ENCODE measurements at regions not wholly inside any gene's neighbourhood (a gene's known extent, or its start where the extent isn't known, plus 50 kb on each side); places are given as distances from the start of the nearest gene placed in this dataset.
"Not testable (repeated sequence)": the region's sequence is repeated elsewhere in the genome, so short reads cannot be mapped to it uniquely, and the experiment has no call there.

DNA sequence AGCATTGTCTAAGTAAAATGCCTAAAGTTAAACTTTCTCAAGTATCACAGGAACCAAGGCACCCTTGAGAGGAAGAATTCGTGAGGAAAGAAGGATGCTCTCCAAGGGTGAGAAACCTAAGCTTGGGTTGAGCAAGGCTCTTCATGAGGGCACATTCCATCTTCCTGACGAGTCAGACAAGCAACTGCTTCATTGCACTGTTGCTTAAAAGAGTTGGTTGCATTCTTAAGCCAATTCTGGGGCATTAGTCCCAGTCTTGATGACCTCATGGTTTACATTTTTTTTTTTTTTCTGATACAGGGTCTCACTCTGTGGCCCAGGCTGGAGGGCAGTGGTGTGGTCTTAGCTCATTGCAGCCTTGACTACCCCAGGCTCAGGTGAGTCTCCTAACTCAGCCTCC, 237.5 kb downstream of the ACTR3 start:
- H3K27ac ChIP-seq: no peak overlapping the region
- DNase-seq (ENCODE audit: low read depth, low spot score): peak; percentile 3

DNA sequence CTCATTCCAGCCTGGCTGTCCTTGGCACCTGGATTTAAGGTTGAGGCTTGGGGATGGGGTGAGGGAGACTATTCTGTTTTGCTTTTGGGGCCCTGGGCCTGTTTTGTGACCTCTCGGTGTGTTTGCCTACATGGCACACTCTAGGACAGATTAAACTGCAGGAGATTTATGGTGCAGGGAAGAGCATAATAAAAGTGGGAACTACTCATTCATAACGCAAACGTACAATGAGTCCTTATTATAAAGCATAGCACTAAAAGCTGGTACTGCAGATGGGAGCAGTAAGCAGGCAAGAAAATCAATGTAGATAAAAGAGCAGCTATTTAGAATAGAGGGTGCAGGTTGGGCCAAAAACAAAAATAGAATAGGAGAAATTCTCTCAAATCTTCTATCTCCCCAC, 238.4 kb downstream of the ACTR3 start:
- no peak for DNase-seq (ENCODE audit: low read depth, low spot score)
- H3K27ac ChIP-seq: no peak overlapping the region

DNA sequence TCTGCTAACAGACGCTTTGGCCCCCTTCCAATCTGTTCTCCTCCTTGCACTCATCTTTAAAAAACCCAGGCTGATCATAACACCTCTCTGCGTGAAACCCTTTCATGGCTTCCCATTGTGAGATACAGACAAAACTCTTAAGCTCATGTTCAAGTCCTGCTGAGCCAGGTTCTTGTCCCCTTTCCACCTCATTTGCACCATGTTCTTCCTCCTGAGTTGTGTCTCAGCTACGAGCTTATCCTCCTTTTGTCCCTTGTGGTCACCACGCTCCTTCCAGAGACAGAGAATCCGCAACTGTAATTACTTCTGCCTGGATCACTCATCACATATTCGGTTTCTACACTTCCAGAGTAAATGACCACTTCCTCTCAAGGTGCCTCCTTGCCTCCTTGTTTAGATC, 238.8 kb downstream of the ACTR3 start:
- DNase-seq (ENCODE audit: low read depth, low spot score): no peak
- no peak overlapping the region for H3K27ac ChIP-seq

DNA sequence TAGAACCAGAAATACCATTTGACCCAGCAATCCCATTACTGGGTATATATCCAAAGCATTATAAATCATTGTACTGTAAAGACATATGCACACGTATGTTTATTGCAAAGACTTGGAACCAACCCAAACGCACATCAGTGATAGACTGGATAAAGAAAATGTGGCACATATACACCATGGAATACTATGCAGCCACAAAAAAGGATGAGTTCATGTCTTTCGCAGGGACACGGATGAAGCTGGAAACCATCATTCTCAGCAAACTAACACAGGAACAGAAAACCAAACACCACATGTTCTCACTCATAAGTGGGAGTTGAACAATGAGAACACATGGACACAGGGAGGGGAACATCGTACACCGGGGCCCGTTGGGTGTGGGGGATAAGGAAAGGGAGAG, 242.2 kb downstream of the ACTR3 start:
- DNase-seq (ENCODE audit: low read depth, low spot score); H3K27ac ChIP-seq: not testable (repeated sequence)

DNA sequence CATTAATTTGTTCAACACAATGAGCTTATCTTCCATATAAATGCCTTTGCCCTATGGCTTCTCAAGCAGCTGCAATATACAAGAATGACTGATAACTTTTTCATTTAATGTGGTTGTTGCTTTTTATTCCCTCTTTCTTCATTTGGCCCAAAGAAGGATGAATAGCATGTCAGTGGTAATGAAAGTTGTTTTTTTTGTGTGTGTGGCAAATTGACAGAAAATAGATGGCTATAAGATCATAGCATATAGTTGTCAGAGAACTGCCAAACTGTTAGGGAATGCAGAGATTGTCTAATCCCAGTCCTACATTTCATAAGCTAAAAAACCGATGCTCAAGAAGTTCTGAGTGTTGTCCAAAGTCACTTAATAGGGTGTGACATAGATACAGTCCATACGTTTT, 244.3 kb downstream of the ACTR3 start:
- no peak for DNase-seq (ENCODE audit: low read depth, low spot score)
- H3K27ac ChIP-seq: no peak overlapping the region

DNA sequence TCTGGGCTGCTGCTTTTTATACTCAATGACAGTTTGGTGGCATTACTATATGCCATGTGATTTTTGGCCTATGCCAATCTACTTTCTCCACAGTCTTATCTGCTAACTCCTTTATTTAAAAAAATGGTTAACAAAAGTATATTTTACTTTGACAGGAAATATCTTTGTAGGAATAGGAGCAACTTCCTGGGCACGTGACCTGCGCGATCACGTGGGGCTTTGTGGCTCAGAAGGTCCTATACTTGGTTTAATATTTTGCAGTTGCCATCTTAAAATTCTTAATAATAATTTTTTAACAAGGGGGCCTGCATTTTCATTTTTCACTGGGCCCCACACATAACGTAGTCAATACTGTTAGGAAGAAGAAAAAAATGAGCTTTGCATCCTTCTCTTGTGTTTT, 249.7 kb downstream of the ACTR3 start:
- DNase-seq (ENCODE audit: low read depth, low spot score): no peak
- H3K27ac ChIP-seq: no peak overlapping the region

DNA sequence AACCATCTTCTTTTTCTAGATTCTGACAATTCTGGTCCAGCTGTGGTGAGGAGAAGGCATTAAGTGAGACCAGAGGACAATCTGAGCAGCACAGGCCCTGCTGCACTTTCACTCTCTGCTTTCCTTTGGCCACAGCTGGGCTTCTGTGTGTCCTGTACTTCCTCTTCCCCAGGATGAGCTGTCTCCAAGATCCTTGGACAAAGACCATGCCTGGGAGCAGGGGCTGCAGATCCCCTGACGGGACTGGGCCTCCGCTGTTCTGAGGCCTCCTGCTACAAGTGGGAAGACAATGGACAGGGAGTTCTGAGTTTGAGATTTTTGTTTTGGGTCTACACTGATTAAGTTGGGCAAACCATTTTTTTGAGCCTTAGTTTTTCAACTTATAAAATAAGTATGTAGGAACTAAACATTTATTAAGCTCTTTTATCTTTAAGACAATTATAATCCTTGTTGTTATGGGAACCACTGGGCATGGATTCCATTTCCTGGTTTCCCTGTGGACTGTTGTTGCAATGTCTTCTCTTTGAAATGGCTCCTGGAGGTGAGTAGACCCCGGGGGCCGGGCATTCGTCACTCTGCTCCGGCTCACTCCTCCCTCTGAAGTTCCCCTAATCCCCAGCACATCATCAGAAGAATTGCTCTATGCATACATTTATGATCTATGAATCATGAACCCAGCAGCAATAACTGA, 266.6 kb downstream of the ACTR3 start:
- DNase-seq (ENCODE audit: low read depth, low spot score): no peak
- H3K27ac ChIP-seq: no peak overlapping the region

DNA sequence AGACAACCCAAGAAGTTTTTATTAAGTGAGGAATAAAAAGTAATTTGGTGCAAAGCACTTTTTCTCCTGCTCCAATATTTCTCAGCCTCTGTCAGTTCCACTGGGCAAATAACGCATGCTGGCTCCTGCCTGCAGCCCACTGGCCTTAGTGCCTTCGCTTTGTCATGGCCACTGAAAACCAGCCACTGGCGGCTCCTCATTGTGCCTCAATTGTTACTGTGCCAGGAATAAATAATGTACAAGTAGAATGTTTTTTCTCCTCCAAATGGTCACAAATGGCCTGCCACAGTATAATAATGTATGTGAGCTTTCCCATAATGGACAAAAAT, 267.1 kb downstream of the ACTR3 start:
- no peak overlapping the region for H3K27ac ChIP-seq
- DNase-seq (ENCODE audit: low read depth, low spot score): no peak

DNA sequence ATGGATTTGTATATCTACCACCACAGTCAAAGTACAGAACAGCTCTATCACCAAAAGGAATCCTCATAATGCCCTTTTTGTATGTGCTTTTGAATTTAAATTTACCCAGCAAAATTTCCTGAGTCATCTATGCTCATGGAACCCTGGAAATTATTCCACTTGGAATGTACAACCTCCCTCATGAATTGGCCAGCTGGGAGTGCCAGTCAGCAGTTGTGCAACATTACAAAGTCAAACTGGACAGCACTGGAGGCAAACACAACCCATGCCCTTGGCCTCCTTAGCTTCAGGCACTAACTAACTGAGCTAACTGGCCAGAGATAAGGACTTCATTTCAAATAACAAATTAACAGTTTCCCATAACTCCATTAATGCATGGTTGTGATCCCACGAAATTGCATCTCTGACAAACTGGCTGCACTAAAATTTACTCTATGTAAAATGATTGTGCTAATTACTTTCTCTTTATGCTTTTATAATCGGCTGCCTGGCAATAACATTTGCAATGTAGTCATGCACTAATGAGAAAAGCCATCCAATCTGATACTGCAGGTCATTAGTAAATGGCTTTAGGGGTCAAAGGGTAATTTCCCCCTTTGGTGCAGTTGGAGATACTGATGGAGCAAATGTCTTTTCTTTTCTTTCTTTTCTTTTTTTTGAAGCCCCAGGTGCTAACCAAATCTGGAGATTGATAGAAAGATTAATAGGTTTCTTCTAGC, 270.5 kb downstream of the ACTR3 start:
- no peak overlapping the region for H3K27ac ChIP-seq
- no peak for DNase-seq (ENCODE audit: low read depth, low spot score)

DNA sequence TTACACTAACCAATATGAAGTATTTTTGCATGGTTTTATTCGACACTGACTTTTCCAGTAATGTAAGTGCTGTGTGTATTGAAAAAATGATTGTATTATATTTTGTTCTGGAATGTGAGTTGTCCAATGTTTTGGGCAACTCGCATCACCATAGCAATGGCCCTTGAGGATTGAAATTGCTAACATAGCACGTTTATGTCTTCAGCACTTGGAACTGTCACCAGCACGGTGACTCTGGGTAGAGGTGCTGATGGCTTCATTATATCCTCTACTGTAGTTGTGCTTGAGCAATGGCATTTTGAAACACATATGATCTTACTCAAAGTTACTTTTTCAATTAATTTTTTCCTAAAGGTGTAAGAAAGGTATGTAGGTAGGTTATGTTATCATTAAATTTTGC, 271.5 kb downstream of the ACTR3 start:
- no peak overlapping the region for H3K27ac ChIP-seq
- no peak for DNase-seq (ENCODE audit: low read depth, low spot score)

DNA sequence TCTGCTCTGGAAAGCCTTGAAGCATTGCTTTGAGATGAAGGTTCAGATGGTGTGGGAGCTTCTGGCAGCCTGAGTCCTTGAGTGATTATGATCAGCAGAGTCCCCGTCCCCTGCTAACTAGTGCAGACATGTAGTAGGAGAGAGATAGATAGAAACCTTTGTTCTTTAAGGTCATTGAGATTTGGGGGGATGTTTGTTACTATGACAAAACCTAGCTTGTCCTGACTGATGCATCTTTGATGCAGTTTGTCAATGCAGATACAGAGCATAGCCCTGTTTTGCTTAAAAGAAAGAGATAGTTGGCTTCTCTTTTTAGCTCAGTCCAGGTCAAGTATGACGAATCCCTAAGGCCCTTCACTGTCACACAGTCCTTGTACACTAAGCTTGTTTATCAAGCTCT, 274.6 kb upstream of the DPP10 start:
- no peak for DNase-seq (ENCODE audit: low read depth, low spot score)
- H3K27ac ChIP-seq: no peak overlapping the region

DNA sequence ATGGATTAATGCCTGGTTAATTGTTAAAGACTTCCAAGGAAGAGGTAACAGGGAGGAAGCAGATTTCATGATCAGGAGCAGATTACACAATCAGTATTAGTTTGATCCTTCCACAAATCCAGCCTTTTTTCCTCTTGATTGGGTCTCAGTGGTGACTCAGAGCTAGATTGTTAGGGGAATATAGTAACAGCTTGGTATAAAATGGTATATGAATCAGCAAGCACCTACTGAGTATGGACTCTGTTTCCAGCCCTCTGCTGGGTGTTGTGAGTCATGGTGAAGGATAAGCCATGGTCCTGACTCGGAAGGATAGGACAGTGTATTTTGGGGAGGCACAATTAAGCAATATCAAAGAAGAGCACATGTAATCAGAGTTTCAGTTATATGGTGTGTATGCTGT, 272.4 kb upstream of the DPP10 start:
- DNase-seq (ENCODE audit: low read depth, low spot score): peak; percentile 8
- no peak overlapping the region for H3K27ac ChIP-seq

DNA sequence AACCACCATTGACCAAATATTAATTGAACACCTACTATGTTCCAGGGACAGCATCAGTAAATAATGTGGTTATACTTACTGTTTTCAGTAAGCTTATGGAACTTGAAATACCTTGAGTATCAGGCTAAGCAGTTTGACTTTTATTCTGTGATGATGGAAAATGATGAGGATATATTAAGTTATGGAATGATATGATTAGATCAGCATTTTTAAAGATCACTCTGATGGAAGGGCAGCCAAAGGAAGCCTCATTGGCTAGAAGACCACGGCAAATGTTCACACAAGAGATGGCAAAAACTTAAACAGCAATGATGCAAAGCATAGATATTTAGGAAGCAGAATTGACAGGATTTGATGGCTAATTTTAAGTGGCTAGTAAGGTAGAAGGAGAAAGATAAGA, 266.9 kb upstream of the DPP10 start:
- no peak for DNase-seq (ENCODE audit: low read depth, low spot score)
- H3K27ac ChIP-seq: no peak overlapping the region

DNA sequence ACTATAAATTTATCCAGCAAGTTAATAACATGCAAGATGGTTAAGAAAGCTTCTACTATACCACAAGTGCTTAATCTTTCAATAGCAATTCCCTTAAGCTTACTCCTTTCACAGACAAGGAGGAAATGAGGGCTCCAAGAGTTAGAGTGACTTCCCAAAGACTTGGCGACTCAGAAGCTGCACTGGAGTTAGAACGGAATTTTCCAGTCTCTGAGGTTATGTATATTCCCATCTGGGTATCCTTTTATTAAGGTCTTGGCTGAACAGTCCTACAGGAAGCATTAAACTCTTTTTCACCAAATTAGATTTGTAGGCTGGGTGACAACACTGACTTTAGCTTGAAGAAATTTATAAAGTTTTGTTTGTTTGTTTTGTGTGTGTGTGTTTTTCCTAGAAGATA, 256.9 kb upstream of the DPP10 start:
- H3K27ac ChIP-seq: no peak overlapping the region
- DNase-seq (ENCODE audit: low read depth, low spot score): no peak

DNA sequence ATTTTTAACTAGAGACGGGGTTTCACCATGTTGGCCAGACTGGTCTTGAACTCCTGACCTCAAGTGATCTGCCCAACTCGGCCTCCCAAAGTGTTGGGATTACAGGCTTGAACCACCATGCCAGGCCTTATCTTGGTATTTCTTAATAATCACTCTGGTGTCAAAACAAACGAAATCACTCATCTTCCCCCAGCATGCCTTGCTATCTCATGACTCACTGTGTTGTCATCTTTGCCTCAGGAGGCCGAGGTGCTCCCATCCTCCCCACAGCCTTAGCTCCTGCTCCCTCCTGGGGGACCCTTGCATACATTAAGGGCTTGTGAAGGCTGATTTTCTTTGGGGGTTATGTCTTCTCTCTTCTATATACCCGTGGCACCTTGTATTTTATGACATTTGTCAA, 250.1 kb upstream of the DPP10 start:
- DNase-seq (ENCODE audit: low read depth, low spot score): no peak
- no peak overlapping the region for H3K27ac ChIP-seq

DNA sequence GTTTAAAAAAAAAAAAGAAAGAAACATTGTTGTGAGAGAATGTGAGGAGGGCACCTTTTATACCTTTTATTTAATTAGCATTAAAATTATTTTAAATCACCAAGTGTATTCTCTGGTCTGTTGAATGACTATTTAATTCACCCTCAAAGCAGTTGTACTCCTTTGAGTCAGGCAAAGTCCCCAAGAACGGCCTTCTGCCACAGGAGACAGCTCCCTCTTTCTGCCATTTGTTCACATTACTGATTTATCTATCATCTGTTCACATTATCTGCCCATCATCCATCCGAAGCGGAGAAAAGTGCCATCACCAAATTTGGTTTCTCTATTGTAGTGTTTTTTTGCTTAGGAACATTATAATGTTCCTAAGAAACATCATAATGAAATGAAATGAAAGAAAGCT, 240.7 kb upstream of the DPP10 start:
- no peak for DNase-seq (ENCODE audit: low read depth, low spot score)
- no peak overlapping the region for H3K27ac ChIP-seq

DNA sequence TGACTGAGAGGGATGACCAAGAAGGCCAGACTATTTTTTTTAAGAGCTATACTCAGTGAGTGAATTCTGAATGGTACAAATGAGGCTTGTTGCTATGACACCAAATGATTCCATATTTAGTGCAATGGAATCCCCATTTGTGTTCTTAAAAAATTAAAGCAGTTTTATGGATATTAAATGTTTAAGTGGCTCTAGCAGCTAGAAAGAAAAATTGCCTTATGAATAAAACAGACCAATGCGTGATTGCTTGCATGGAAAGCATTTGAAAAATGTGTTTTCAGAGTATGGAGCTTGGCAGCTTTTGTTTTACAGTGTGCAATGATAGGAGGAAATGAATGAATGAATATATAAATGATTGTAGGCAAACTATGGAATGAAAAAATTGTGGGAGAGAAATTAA, 238.8 kb upstream of the DPP10 start:
- H3K27ac ChIP-seq: no peak overlapping the region

DNA sequence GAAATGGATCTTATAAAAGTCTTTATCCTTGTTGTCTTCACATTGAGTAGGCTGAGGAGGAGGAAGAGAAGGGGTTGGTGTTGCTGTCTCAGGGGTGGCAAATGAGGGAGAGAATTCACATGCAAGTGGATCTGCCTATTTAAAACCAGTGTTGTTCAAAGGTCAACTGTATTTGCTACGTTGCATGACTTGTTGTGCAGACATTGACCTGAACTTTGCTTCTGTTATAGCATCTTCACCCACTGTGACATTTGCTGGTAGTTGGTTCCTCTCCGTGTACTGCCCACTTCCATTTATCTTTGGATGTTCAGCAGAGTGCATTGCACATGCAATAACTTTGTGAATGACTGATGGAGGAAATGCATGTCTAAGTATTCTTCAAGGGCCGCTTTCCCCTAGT, 228.6 kb upstream of the DPP10 start:
- no peak for DNase-seq (ENCODE audit: low read depth, low spot score)
- no peak overlapping the region for H3K27ac ChIP-seq

More for the DNA sequence above, 238.8 kb upstream of the DPP10 start:
- DNase-seq (ENCODE audit: low read depth, low spot score): no peak

DNA sequence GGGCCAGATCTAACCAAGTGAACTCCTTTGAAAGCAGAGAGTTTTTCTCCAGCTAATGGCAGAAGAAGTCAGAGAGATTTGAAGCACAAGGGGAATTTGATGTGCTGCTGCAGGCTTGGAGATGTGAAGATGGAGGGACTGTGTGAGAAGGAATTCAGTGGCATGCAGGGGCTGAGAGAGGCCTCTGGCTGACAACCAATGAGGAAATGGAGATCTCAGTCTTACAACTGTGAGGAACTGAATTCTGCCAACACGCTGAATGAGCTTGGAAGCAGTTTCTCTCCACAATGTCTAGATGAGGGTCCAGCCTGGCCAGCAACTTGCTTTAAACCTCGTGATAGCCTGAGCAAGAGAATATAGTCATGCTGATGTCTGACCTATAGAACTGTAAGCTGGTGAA, 224.1 kb upstream of the DPP10 start:
- DNase-seq (ENCODE audit: low read depth, low spot score): no peak
- H3K27ac ChIP-seq: no peak overlapping the region

DNA sequence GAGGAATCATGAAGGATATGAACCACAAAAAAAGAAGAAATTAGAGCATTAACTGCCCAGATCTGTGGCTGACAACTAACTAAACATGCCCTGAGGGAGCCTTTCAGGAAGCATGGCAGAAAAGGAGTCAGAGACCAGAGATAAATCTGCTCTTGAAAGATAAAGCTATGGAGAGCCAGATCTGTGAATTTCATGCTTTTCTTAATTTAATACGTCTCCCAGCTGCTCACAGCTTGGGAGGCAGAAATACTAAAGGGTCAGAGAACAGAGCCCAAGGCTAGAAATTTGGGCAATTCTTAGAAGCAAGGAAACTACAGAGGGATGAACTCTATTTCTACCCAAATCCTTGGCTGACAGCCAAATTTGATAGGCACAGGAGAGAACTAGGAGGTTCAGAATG, 223.0 kb upstream of the DPP10 start:
- no peak overlapping the region for H3K27ac ChIP-seq
- DNase-seq (ENCODE audit: low read depth, low spot score): no peak

DNA sequence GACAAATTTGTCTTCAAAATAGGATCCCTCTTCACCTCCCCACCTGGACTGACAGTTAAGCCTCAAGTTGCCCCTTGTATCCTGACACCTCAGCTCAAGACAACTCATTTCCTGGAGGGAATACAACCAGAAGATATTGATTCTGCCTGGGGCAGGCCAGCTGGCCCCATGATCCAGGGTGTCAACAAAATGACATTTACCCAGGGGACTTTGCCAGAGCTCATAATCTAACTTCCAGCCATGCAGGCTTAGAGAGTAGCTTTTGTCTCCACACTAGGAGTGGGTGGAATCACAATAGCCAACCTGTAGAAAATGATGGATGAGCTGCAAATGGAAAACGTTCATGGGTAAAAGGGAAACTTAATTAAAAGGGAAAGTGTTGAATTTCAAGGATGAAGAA, 220.1 kb upstream of the DPP10 start:
- no peak for DNase-seq (ENCODE audit: low read depth, low spot score)
- H3K27ac ChIP-seq: no peak overlapping the region

DNA sequence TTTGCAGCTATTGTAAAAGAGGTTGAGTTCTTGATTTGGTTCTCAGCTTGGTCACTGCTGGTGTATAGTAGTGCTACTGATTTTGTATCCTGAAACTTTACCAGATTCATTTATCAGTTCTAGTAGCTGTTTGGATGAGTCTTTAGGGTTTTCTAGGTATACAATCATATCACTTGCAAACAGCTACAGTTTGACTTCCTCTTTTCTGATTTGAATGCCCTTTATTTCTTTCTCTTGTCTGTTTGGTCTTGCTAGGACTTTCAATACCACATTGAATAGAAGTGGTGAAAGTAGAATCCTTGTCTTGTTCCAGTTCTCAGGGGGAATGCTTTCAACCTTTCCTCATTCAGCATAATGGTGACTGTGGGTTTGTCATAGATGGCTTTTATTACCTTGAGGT, 210.5 kb upstream of the DPP10 start:
- H3K27ac ChIP-seq: no peak overlapping the region
- no peak for DNase-seq (ENCODE audit: low read depth, low spot score)
